Activated T-helper 1 cell treated with Interleukin-2 at 50 U/mL for 16 hours (primary cell): ENCODE measurements at regions not wholly inside any gene's neighbourhood (a gene's known extent, or its start where the extent isn't known, plus 50 kb on each side); places are given as distances from the start of the nearest gene placed in this dataset.

Experiments
- DNase-seq: peaks from one replicate; pipeline ENCODE4 v3.0.0-alpha.2; 2020; ENCODE audit warnings: low read depth

- DNase-seq, result no peak
Measured at GRCh38 chr2:129877795-129878775, 101.4 kb upstream of the RAB6C start.

- no peak for DNase-seq
Measured at GRCh38 chr2:129879614-129880180, 99.8 kb upstream of the RAB6C start.

DNA sequence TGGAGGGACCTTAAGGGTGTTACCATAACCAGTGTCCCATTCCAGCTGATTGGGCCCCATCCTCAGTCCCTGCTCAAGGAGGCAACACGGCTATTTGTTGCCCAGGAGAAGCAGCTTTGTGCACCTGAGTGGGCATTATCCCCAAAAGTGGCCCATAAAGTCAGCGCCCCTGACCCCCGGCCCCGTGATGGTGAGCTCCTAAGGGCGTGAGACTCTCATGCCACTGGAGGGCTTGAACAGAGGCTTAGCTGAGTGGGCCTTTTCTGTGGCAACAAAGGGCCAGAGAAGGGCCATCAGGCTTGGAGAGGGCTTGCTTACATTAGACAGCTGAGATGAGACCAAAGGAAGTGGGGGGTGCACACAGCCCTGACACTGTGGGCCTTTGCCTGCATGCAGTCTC, 99.2 kb upstream of the RAB6C start:
- DNase-seq, result no peak

DNA sequence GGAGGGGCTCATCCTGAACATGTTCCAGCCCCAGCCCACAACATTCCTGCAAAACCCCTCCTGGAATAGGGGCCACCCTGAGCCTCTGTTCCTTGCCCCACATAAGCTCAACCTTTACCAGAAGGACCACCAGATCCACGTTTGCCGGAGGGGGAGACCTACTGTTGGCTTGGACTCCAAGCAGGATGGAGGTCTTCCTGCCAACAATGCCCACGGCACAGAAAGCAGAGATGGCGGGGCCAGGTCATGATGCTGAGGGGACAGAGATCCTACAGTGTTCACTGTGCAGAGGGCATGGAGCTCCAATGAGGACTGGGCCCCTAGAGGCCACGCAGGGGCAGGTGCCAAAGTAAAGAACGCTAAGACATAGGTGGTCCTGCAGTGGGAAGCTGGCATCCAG, 98.5 kb upstream of the RAB6C start:
- no peak for DNase-seq

DNA sequence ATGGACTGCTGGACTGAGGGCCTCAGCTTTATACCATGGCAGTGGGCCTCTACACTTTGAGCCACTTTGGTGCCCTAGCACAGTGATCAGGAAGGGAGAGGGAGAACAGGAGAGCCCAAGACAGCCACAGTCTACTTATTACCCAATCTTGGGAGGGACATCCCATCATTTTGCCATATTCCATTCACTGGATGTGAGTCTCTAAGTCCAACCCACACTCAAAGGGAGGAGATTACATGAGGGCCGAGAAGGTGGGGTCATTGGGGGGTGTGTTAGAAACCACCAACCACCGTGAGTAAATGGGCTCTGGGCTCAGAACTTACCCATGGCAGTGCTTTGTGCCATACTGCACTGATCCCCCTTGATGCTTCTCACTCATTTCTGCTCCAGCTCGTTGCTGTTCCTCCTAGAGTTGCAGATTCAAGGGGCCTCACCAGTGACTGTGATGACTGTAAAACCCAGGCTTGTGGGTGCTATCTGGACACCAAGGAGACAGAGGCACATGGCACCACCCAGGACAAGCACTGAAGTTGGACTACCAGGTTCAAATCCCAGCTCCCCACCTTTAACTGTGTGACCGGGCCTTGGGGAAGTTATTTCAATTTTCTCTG, 97.6 kb upstream of the RAB6C start:
- no peak for DNase-seq

GRCh38 chr2:129882476-129882875, 97.0 kb upstream of the RAB6C start:
- no peak for DNase-seq

DNA sequence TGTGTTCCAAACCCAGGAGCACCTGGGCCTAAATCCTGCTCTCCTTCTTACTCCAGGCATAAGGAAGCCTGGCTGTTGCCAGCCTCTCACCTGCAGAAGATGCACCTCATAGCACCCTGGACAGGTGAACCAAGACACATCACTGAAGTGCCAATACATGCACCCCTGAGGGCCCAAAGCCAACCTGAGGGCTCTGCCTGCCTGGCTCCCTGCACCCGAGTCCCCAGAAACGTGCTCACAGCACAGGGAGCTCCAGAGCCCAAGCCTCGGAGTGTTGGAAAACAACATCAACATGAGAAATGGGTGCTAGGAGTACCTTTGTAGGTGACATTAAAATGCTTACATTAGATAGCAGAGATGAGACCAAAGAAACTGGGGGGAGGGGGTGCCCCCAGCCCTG, 96.3 kb upstream of the RAB6C start:
- DNase-seq, result no peak

DNA sequence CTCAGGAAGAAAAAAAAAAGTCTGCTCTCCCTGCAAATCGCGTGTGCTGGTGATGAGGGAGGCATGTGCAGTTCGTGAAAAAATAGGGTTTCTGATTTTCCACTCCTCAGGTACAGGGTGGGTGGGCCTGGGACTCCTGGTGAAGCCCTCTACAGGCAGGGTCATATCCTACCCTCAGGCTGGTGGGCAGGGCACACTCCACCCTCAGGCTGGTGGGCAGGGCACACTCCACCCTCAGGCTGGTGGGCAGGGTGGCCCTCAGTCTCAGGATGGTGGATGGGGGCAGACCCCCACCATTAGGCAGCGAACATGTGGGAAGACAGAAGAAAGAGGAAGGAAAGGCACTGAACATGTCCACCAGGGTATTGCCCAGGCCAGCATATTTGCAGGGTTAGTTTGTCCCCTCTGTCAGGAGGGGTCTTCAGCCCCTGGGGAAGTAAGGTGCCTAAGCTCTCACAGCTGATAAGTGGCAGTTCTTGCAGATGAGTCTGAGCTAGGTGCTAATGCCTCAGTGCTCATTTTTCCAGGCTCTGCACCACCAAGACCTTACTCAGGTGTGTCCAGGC, 95.2 kb upstream of the RAB6C start:
- DNase-seq, result no peak

GRCh38 chr2:129885735-129886134, 93.7 kb upstream of the RAB6C start:
- DNase-seq, result no peak

GRCh38 chr2:129887688-129888266, 91.7 kb upstream of the RAB6C start:
- no peak for DNase-seq

DNA sequence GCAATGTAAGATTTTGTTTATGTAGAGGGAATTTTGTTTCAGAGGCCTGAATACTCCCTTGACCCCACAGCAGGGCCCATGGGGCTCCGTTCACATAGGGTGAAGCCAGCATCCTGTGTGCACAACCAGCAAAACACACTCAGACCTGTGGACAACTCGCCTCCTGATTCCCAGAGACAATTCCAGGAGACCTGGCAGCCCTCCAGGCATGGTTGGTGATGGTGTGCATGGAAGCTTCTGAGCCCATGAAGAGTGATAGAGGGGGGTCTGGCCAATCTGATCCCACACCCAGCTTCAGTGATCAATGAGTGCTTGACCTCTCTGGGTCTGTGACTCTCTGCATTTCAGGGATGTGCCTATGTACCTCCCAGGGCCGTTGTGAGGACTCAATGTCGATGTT, 91.0 kb upstream of the RAB6C start:
- no peak for DNase-seq

- DNase-seq, result no peak
Measured at GRCh38 chr2:129888896-129889295, 90.6 kb upstream of the RAB6C start.

- no peak for DNase-seq
Measured at GRCh38 chr2:129891341-129892320, 87.8 kb upstream of the RAB6C start.

DNA sequence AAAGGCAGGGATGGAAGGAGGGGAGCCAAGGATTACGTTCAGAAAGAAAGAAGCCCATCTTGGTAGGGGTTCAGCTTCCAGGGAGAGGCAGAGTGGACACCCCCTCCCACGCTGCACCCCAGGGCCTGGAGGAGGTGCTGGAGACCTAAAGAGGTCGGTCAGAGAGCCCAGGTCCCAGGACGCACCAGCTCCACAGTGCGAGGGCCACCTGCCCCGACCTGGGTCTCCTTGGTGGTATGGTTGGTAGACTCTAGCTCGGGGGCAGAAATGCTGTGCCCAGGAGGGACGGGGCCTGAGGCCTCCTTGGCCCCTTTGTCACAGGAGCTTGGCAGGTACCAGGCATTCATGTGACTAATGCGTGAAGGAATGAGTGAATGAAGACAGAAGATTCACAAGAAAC, 87.1 kb upstream of the RAB6C start:
- DNase-seq, result no peak

DNA sequence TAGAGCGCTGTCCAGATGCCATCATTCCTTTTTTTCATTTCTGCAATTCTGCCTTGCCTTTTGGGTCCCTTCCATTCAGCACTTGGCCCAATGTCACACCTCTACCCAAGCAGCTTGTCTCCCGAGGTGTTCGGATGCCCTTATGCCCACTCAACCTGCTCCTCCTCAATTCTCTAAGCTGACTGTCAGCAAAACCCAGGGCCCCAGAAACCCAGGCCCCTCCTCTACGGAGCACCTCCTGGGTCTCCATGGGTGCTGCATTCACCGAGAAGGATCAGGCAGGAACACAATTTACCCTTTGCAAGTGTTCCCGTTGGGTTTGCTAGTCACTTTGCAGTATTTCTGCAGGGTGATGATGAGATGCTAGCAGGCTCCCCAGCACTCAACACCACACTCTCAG, 86.7 kb upstream of the RAB6C start:
- DNase-seq, result no peak

DNA sequence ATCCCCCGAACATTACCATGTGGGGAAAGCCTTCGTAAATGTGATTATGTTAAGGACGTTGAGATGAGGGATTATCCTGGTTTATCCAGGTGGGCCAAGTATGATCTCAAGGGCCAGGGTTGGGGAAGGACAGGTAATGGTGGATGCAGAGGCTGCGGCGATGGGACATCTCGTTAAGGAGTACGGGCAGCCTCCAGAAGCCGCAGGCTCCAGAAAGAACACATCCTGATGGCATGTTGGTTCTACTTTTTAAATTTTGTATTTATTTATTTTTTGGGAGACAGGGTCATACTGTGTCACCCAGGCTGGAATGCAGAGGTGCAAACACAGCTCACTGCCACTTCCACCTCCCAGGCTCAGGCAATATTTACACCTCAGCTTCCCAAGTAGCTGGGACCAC, 86.2 kb upstream of the RAB6C start:
- DNase-seq, result no peak

GRCh38 chr2:129894616-129895015, 84.8 kb upstream of the RAB6C start:
- no peak for DNase-seq

- DNase-seq, result no peak
Measured at GRCh38 chr2:129895061-129895460, 84.4 kb upstream of the RAB6C start.

DNA sequence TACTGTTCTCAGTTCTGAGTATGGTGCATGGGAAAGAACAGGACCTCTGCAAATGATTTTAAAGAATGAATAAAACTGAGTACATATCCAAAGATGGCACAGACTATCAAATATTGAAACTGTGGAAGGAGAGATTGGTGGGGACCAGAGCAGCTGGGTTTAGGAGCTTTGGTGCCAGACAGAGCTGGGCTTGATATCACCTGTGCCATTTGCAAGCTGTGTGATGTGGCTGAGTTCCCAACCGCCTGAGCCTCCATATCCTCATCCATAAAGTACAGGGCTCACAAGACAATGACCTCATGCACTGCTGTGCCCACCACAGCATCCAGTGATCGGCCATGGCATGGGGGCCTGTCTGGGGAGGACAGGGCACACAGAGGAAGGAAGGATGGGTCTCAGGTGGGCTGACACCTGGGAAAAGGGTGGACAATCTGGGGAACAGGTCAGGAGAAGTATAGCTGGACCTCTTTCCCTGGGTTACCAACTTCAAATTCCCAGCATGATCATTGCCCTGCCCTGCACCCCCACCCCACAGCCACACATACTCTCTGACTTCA, 83.9 kb upstream of the RAB6C start:
- no peak for DNase-seq

- no peak for DNase-seq
Measured at GRCh38 chr2:129896226-129897100, 83.0 kb upstream of the RAB6C start.
